Keratinocyte (primary cell): ENCODE measurements at regions not wholly inside any gene's neighbourhood (a gene's known extent, or its start where the extent isn't known, plus 50 kb on each side); places are given as distances from the start of the nearest gene placed in this dataset.

Experiments used
- DNase-seq: peaks from one replicate; pipeline ENCODE4 v3.0.0-alpha.2; 2011; ENCODE audit warnings: low read depth, missing footprints, low spot score
- FAIRE-seq: peaks from 2 replicates; lab custom pipeline; 2011; peaks lifted over from hg19 to GRCh38; lab: Jason Lieb, UNC
- H2AFZ ChIP-seq: 2 replicates; pipeline ENCODE4 v1.6.0; 2012; ENCODE audit warnings: low read length, control low read depth, inconsistent platforms; ENCODE audit not compliant: control insufficient read depth
- H3K27ac ChIP-seq: 2 replicates; pipeline ENCODE4 v1.5.1; 2011; ENCODE audit warnings: low read length; ENCODE audit not compliant: control insufficient read depth, insufficient read depth
- H3K27me3 ChIP-seq: 3 replicates; pipeline ENCODE4 v1.6.0; 2011; ENCODE audit warnings: low read length; ENCODE audit not compliant: control insufficient read depth, insufficient read depth; ENCODE audit errors: extremely low read depth
- H3K36me3 ChIP-seq, 2 experiments: 2 replicates in 1 of 2; 3 replicates in 1 of 2; pipeline ENCODE4 v1.5.1; 2011; ENCODE audit warnings: low read length in 2 of 2, mild to moderate bottlenecking in 1 of 2; ENCODE audit not compliant: control insufficient read depth in 2 of 2, insufficient read depth in 2 of 2; ENCODE audit errors: extremely low read depth in 1 of 2
- H3K4me1 ChIP-seq: 3 replicates; pipeline ENCODE4 v1.5.1; 2011; ENCODE audit warnings: low read length; ENCODE audit not compliant: control insufficient read depth, insufficient read depth; ENCODE audit errors: extremely low read depth
- H3K4me2 ChIP-seq: 3 replicates; pipeline ENCODE4 v1.6.0; 2011; ENCODE audit warnings: low read depth, low read length; ENCODE audit not compliant: control insufficient read depth, insufficient read depth; ENCODE audit errors: extremely low read depth
- H3K4me3 ChIP-seq, 3 experiments: fragments of 200-600 bp in 1 of 3; sonication (generic) in 1 of 3; 2 replicates in 2 of 3; 3 replicates in 1 of 3; pipeline ENCODE4 v1.5.1; 2011 to 2016; ENCODE audit warnings: low read length in 3 of 3, mild to moderate bottlenecking in 3 of 3, control low read depth in 2 of 3, inconsistent platforms in 1 of 3, low read depth in 1 of 3, mixed read lengths in 1 of 3, mixed run types in 1 of 3, moderate library complexity in 1 of 3; ENCODE audit not compliant: control insufficient read depth in 2 of 3, insufficient read depth in 2 of 3; ENCODE audit errors: extremely low read depth in 1 of 3
- H3K79me2 ChIP-seq: 2 replicates; pipeline ENCODE4 v1.6.0; 2012; ENCODE audit warnings: low read length; ENCODE audit not compliant: control insufficient read depth, insufficient read depth
- H3K9ac ChIP-seq: 3 replicates; pipeline ENCODE4 v1.6.0; 2011; ENCODE audit warnings: low read length; ENCODE audit not compliant: control insufficient read depth, insufficient read depth; ENCODE audit errors: extremely low read depth
- H3K9me1 ChIP-seq: 3 replicates; pipeline ENCODE4 v1.6.0; 2011; ENCODE audit warnings: low read length; ENCODE audit not compliant: control insufficient read depth, insufficient read depth; ENCODE audit errors: extremely low read depth
- H3K9me3 ChIP-seq: 2 replicates; pipeline ENCODE4 v1.5.1; 2012; ENCODE audit warnings: low read depth, low read length; ENCODE audit not compliant: control insufficient read depth
- H4K20me1 ChIP-seq: 3 replicates; pipeline ENCODE4 v1.6.0; 2011; ENCODE audit warnings: low read length; ENCODE audit not compliant: control insufficient read depth, insufficient read depth; ENCODE audit errors: extremely low read depth
- CTCF ChIP-seq, 3 experiments: IDR thresholded peaks in 1 of 3; conservative IDR thresholded peaks in 1 of 3; optimal IDR thresholded peaks in 1 of 3; 2 replicates in 2 of 3; 3 replicates in 1 of 3; pipeline versions ENCODE3 to v1.5.1; 2011; ENCODE audit warnings: low read length in 3 of 3, mild to moderate bottlenecking in 3 of 3, moderate library complexity in 2 of 3, control low read depth in 1 of 3, inconsistent platforms in 1 of 3; ENCODE audit not compliant: insufficient read depth in 2 of 3; ENCODE audit errors: extremely low read depth in 1 of 3
- EZH2 ChIP-seq: IDR thresholded peaks from one replicate; pipeline ENCODE4 v1.6.1; 2012; ENCODE audit warnings: inconsistent platforms, mild to moderate bottlenecking, low read length, moderate library complexity
- dilution Hi-C: fragments of 300-500 bp; cut with MboI; formaldehyde crosslinking; loops from one replicate; pipeline ENCODE4 v1.7.0; 2020; ENCODE audit warnings: low sequenced_read_pairs; ENCODE audit not compliant: extremely low pct_ligation_motif_present

GRCh38 chr5:63570752-63571151 is 391.5 kb downstream of the HTR1A start:
- DNase-seq, result no peak

GRCh38 chr5:63564789-63565188 is 397.5 kb downstream of the HTR1A start:
- H3K9me3 ChIP-seq, result no peaks in the 10 kb centered on the region
- H3K79me2 ChIP-seq, result no peaks in the 10 kb centered on the region
- no peak overlapping the region for H3K4me3 ChIP-seq
- no peaks in the 10 kb centered on the region for H4K20me1 ChIP-seq
- H3K9ac ChIP-seq, result no peak overlapping the region
- H3K36me3 ChIP-seq, result no peaks in the 10 kb centered on the region
- H3K27me3 ChIP-seq, result no peaks in the 10 kb centered on the region
- no peak overlapping the region for H2AFZ ChIP-seq
- H3K9me1 ChIP-seq, result no peaks in the 10 kb centered on the region
- TF ChIP-seq EZH2 (no peak), CTCF (optimal IDR thresholded peaks at IDR 0.05 in 1 of 3, IDR thresholded peaks at IDR 0.05 in 1 of 3, conservative IDR thresholded peaks at IDR 0.05 in 1 of 3; ENCODE audit: extremely low read depth in 1 of 3, insufficient read depth in 2 of 3, low read length in 3 of 3) (no peak)
- DNase-seq, result no peak
- no peak overlapping the region for H3K27ac ChIP-seq
- no peaks in the 10 kb centered on the region for H3K4me1 ChIP-seq
- no peak for FAIRE-seq
- dilution Hi-C loops, result no loop called here
- H3K4me2 ChIP-seq, result no peak overlapping the region

More at GRCh38 chr5:63570752-63571151, 391.5 kb downstream of the HTR1A start:
- dilution Hi-C loops, result no loop called here
- Histone ChIP-seq H3K9me1 (no peaks in the 10 kb centered on the region), H4K20me1 (no peaks in the 10 kb centered on the region), H3K4me2 (no peak overlapping the region), H3K4me1 (no peaks in the 10 kb centered on the region), H2AFZ (no peak overlapping the region), H3K27ac (no peak overlapping the region), H3K4me3 (no peak overlapping the region), H3K9ac (no peak overlapping the region), H3K9me3 (no peaks in the 10 kb centered on the region), H3K36me3 (no peaks in the 10 kb centered on the region), H3K79me2 (no peaks in the 10 kb centered on the region), H3K27me3 (no peaks in the 10 kb centered on the region)
- FAIRE-seq, result no peak
- no peak for TF ChIP-seq EZH2
